HT-29 (cell line): ENCODE measurements at regions not wholly inside any gene's neighbourhood (a gene's known extent, or its start where the extent isn't known, plus 50 kb on each side); places are given as distances from the start of the nearest gene placed in this dataset.
A peak's percentile ranks its signal among the peaks of the same experiment; 100 is the strongest.
"Not testable (repeated sequence)": the region's sequence is repeated elsewhere in the genome, so short reads cannot be mapped to it uniquely, and the experiment has no call there.

ENCODE experiments used
- DNase-seq: peaks from one replicate; pipeline ENCODE4 v3.0.0-alpha.2; 2015; ENCODE audit warnings: low spot score

GRCh38 chr10:77740396-77740795 is 102.8 kb upstream of the KCNMA1 start:
- DNase-seq, result not testable (repeated sequence)

DNA sequence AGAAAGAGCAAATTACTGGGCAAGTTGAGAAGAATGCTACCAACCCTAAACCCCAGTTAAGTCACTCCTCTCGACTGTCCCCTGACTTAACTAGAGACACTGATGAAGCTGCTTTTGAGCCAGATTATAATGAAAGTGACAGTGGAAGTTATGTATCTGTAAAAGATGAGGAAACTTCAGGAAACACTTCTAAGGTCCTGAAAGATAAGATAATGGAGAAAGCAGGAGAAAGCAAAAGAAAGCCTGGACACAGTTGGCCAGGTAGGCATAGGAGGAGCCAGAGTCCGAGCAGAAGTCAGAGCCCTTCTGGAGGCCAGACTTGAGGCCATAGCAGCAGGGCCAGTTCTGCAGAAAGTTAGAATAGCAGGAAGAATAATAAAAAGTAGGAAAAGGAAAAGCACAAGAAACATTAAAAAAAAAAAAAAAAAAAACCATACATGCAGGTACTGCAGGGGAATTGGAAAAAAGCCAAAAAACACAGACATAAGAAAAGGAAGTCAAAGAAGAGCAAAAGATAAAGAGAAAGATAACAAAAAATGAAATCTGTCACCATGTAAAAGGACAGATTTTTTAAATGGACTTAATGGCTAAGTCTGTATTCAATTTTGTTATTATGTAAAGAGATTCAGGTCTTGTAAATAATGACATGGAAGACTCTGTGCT is 101.0 kb upstream of the KCNMA1 start:
- DNase-seq, result no peak

- DNase-seq, result no peak
Measured at GRCh38 chr10:77737608-77738007, 100.0 kb upstream of the KCNMA1 start.

GRCh38 chr10:77735136-77735535 is 97.5 kb upstream of the KCNMA1 start:
- DNase-seq, result not testable (repeated sequence)

GRCh38 chr10:77732213-77733003 is 94.8 kb upstream of the KCNMA1 start:
- no peak for DNase-seq

- DNase-seq, result no peak
Measured at GRCh38 chr10:77727481-77727880, 89.9 kb upstream of the KCNMA1 start.

DNA sequence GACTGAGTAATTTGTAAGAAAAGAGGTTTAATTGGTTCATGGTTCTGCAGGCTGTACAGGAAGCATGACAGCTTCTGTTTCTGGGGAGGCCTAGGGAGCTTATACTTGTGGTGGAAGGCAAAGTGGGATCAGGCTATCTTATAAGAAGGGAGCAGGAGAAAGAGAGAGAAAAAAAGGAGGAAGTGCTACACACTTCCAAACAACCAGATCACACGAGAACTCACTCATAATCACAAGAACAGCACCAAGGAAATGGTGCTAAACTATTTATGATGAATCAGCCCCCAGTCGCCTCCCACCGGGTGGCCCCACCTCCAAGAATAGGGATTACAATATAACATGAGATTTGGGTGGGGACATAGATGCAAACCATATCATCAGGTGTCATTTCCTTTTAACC is 89.1 kb upstream of the KCNMA1 start:
- no peak for DNase-seq

DNA sequence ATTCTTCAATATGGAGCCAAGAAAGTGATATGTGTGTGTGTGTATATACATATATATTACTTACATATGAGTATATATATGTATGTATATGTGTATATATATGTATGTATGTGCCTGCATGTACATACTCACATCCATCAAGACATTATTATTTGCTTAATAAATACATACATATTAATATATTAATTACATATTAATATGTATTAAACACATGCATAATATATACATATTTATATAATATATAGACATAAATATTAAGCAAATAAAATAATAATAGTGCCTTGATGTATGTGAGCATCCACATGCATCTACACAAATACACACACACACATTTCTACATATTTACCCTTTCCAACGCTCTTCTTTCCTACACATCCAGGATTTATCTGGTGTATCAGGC is 88.7 kb upstream of the KCNMA1 start:
- no peak for DNase-seq

DNA sequence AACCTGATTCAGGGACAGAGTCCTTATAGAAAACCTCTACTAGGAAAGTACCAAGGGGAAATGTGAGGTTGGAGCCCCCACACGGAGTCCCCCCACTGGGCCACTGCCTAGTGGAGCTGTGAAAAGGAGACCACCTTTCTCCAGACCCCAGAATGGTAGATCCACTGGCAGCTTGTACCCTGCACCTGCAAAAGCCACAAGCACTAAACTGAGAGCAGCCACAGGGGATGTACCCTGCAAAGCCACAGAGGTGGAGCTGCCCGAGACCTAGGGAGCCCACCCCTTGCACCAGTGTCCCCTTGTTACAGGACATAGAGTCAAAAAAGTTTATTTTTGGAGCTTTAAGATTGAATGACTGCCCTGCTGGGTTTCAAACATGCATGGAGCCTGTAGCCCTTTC is 87.2 kb upstream of the KCNMA1 start:
- DNase-seq, result no peak

DNA sequence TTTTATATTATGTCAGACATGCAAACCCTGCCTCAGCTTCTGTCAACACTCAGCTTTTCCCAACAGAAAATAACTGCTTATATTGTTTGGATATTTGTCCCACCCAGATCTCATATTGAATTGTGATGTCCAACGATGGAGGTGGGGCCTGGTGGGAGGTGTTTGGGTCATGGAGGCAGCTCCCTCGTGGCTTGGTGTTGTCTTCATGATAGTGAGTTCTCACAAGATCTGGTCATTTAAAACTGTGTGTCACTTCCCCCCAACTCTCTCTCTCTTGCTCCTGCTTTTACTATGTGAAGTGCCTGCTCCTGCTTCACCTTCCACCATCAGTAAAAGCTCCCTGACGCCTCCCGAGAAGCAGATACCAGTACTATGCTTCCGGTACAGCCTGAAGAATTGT is 85.8 kb upstream of the KCNMA1 start:
- DNase-seq, result no peak

DNA sequence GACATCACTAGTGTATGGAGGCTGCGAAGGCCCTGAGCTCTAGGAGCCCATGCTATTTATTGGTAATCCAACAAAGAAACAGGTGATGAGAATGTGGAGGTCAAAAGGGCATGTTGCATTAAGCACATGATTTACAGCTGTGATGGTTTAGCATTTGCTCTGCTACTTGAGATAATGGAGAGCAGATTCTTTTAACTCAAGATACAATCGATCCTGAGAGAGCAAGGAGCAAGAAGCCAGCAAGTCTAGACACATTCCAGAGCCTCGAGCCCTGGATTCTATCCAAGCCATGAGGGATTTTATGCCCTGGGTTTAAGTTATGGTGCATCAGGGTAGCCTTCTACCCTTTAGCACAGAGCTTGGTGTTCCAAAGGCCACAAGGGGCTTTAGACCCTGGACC is 85.3 kb upstream of the KCNMA1 start:
- DNase-seq, result not testable (repeated sequence)

GRCh38 chr10:77721815-77722214 is 84.2 kb upstream of the KCNMA1 start:
- DNase-seq, result no peak

DNA sequence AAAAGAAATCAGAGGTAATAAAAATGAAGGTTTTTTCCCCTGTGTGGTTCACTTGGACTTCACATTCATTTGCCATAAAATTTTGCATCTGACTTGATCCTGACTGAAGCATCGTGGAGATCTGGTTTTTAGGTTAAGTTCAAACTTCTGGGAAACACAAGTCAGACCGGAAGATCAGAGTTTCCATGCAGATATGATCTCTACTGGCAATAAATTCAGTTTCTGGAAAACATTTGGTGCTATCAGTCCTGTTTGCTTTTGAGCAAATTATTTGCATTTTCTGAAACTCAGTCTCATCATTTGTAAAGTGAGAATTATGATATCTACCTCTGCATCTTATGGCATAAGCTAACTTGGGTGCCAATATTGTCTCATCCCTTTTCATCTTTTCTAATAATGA is 81.3 kb upstream of the KCNMA1 start:
- DNase-seq, result no peak

GRCh38 chr10:77718312-77718711 is 80.7 kb upstream of the KCNMA1 start:
- DNase-seq, result not testable (repeated sequence)

DNA sequence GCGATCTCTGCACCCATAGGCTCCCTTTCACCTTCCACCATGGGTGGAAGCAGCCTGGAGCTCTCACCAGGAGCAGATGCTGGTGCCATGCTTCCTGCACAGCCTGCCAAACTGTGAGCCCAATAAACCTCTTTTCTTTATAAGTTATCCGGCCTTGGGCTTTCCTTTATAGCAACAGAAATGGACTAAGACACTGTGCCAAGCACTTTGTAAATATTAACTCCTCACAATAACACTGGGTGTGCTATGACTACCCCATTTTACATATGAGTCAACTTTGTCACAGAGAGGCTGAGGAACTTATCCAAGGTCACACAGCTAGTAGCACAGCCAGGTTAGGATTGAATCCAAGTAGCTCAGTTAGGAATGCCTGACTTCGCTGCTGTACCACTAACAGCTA is 79.7 kb upstream of the KCNMA1 start:
- no peak for DNase-seq

DNA sequence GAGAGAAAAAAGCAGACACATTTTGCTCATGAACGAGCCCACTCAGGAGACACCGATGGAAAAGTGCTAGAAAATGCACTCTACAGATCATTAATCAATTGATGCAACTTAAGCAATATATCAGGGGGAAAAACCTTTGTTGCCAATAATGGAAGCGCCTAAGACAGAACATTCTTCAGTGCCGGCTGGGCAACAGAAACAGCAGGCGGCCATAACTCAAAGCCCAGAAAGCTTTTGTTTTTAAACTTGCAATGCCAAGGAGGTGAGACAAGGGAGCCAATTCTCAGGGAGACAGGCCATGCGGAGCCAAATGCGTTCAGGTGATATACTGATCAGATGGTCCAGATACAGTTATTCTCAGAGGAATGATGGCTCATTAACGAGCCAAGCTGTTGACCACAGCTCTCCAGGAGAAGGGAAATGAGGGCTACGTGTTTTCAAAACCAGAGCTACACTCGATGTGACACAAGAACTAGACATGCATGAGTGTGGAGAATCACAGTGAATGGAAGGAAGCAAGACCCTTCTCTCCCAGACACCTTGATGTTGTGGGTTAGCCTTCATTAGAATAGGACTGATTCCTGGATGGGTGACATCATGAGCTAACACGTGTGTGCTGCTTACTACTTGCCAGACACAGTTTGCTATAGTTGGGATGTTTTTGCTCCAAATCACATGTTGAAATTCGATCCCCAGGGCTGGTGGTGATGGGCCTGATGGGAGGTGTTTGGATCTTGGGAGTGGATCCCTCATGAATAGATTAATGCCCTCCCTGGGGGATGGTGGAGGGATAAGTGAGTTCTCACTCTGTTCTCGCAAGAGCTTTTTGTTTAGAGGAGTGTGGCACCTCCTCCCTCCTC is 79.1 kb upstream of the KCNMA1 start:
- DNase-seq, result no peak

DNA sequence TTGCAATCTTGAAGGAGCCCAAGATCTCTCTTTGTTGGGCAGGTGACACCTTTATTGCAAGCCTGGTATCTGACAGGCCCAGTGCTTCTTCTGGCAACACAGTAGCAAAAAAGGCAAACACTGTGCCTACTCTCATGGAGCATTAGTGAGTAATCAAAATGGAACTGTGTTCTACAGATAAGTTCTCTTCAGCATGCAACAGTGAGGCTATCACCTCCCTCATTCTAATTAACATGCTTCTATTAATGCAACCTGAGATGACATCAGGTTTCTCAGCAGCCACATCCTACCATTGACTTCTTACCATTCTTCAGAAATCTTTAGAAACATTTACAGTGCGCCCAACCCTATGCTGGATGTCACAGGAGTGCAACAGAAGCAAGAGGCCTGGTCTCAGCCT is 77.9 kb upstream of the KCNMA1 start:
- DNase-seq, result no peak

DNA sequence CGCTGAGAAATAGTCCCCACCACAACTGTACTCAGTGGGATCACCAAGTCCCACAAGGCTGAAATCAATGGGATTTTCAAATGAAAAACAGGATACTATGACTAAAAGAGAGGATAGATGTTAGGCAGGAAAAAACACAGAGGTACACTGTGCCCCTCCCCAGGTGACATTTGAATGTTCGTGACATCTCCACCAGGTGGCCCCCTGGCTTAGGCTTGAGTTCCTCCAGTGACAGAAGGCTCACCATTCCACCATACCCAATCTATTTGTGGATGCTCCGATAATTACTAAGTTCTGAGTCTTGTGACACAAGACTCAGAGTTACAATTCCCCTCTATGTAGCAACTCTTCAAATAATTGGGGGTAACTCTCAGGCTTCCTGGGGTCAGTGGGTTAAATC is 77.5 kb upstream of the KCNMA1 start:
- DNase-seq, result peak; percentile 39

DNA sequence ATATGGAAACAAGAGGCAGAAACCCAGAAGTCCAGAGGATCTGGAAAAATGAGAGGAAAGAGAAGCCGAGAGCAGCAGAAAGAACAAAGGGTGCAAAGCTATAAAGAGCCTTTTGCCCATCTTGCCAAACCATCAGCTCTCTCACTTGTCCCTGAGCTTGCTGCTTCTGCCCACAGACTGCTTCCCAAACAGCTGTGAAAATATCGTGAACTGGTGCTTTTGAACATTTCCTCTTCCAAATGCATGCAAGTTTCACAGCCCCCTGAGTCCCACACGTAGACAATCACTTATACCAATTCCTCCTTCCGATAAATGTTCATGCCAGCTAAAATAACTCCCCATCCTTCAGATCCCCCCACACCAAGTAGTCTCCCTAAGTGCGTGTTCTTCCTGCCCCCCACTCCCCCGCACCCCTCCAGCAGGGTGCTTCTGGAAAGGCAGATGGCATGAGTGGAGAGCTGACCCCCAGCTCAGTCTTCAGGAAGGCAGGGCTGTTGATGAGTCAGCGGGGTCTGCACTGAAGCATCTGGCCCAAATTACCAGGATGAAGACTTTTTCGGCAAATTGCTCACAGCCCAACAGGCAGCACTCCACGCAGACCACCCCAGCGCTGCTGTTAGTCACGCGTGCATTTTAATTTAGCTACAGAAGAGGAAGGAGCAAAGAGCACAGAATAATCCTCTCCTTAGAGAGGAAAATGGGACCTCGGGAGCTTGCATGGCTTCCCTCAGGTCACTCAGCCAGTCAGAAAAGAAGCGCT is 76.1 kb upstream of the KCNMA1 start:
- DNase-seq, result no peak

DNA sequence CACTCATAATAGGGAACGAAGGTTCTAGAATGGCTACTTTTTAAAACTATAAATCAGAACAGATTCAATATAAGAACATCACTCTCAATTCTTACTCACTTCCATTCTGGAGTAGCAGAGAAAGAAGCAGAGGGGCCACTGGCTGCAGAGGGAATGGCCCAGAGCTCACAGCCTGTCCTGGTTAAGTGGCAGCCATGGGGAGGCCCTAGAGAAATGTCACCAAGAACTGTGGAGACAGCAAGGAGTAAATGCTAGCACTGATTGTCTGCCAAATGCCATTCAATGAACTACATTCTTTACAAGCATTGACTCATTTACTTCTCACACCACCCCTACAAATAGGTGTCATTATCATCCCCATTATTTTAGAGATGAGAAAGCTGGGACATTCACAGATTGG is 74.6 kb upstream of the KCNMA1 start:
- DNase-seq, result no peak

- DNase-seq, result no peak
Measured at GRCh38 chr10:77711683-77712049, 74.1 kb upstream of the KCNMA1 start.
